Common myeloid progenitor, CD34-positive (primary cell): ENCODE measurements at regions not wholly inside any gene's neighbourhood (a gene's known extent, or its start where the extent isn't known, plus 50 kb on each side); places are given as distances from the start of the nearest gene placed in this dataset.

Source experiments
- CTCF ChIA-PET: fragments of 350-600 bp; sonication (Branson Sonifier 250); formaldehyde crosslinking; loops from one replicate; lab custom pipeline; 2021; ENCODE audit warnings: antibody characterized with exemption; lab: Charles Lee
- POLR2A ChIA-PET: fragments of 350-600 bp; sonication (Branson Sonifier 250); formaldehyde crosslinking; loops from one replicate; lab custom pipeline; 2021; ENCODE audit warnings: antibody characterized with exemption; lab: Charles Lee
- DNase-seq, 3 donors: peaks; one replicate each; pipeline versions ENCODE4 v3.0.0 to v3.0.0-alpha.2; 2013
- H3K27ac ChIP-seq, 2 experiments: 1 replicate in 1 of 2; 2 replicates in 1 of 2; pipeline ENCODE4 v1.7.0; 2013; ENCODE audit warnings: inconsistent platforms in 2 of 2, low read length in 2 of 2, mild to moderate bottlenecking in 2 of 2, low read depth in 1 of 2, moderate library complexity in 1 of 2; ENCODE audit not compliant: severe bottlenecking in 2 of 2, insufficient read depth in 1 of 2, poor library complexity in 1 of 2
- H3K27me3 ChIP-seq, 5 experiments: replicated peaks in 2 of 5; 1 replicate in 3 of 5; 2 replicates in 2 of 5; pipeline versions ENCODE4 v1.6.1 to v1.7.0; 2013; ENCODE audit warnings: low read length in 4 of 5, mild to moderate bottlenecking in 2 of 5, moderate library complexity in 2 of 5, inconsistent platforms in 1 of 5; ENCODE audit not compliant: insufficient read depth in 5 of 5, control insufficient read depth in 4 of 5
- H3K36me3 ChIP-seq, 4 experiments: 1 replicate in 2 of 4; 2 replicates in 2 of 4; pipeline versions ENCODE4 v1.6.1 to v1.7.0; 2013; ENCODE audit warnings: low read length in 3 of 4, control low read depth in 1 of 4, mild to moderate bottlenecking in 1 of 4; ENCODE audit not compliant: control insufficient read depth in 4 of 4, insufficient read depth in 4 of 4
- H3K4me1 ChIP-seq, 4 experiments: 1 replicate in 3 of 4; 2 replicates in 1 of 4; pipeline versions ENCODE4 v1.6.1 to v1.7.1; 2013; ENCODE audit warnings: low read length in 3 of 4, mild to moderate bottlenecking in 3 of 4, control low read depth in 1 of 4, inconsistent platforms in 1 of 4, moderate library complexity in 1 of 4; ENCODE audit not compliant: control insufficient read depth in 4 of 4, insufficient read depth in 4 of 4; ENCODE audit errors: control extremely low read depth in 1 of 4
- H3K4me3 ChIP-seq, 7 experiments: 1 replicate in 4 of 7; 2 replicates in 3 of 7; pipeline versions ENCODE4 v1.5.1 to v1.7.0; 2013; ENCODE audit warnings: mild to moderate bottlenecking in 7 of 7, low read length in 6 of 7, moderate library complexity in 6 of 7, inconsistent platforms in 2 of 7, low read depth in 2 of 7, control low read depth in 1 of 7; ENCODE audit not compliant: insufficient read depth in 4 of 7, control insufficient read depth in 1 of 7; ENCODE audit errors: extremely low read depth in 1 of 7
- H3K9me3 ChIP-seq, 5 experiments: 1 replicate in 4 of 5; 2 replicates in 1 of 5; pipeline versions ENCODE4 v1.6.1 to v1.7.1; 2013; ENCODE audit warnings: low read length in 4 of 5, mild to moderate bottlenecking in 2 of 5, inconsistent platforms in 1 of 5, low read depth in 1 of 5, moderate library complexity in 1 of 5; ENCODE audit not compliant: control insufficient read depth in 4 of 5, insufficient read depth in 2 of 5; ENCODE audit errors: control extremely low read depth in 1 of 5
- WGBS: methylation state at CpG from one replicate; pipeline ENCODE4 v1.1.5; 2013; ENCODE audit not compliant: insufficient coverage; 5-methylcytosine and 5-hydroxymethylcytosine counted together

DNA sequence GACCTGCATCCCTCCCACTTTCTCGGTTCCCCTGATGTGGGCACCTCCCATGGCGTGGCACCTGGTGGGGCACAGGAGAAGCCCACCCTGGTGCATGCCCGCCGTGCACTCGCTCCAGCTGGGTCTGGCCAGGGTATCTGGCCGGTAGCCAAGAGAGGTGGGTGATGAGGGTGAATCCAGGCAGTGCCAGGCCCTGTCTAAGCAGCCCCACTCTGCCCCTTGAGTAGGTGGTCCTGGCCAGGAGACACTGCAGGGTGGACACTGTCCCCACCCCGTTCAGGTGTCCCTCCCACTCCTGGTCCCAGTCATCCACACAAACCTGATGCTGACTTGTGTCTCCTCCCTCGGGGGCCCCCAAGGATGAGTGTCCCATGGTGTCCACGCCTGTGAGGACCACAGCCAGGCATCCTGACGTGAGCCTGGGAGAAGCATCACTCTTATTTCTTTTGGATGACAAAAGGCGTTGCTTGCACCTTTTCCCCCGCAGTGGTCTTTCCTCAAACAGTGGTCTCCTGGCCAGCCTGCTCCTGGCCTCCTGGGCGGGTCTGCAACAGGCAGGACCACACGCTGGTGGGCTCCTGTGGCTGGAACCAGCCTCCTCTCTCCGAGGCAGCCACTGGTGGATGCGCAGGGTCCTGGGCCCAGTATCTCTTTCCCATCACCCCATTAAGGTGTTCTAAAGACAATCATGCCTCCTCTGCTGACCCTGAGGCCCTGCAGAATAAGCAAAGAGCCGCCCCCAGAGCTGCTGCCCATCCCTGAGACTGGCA, 922.3 kb downstream of the BRD1 start:
- WGBS = 85% methylated on average over 15 of the region's 17 CpGs

GRCh38 chr22:48902983-48903650, 924.6 kb downstream of the BRD1 start:
- no peaks in the 10 kb centered on the region for H3K9me3 ChIP-seq
- peaks cover 0 to 5% (median 0%) of the 10 kb centered on the region in 5 experiments for H3K27me3 ChIP-seq
- WGBS = 94% methylated on average over 12 of the region's 25 CpGs
- CTCF ChIA-PET = no interaction called here
- POLR2A ChIA-PET = no interaction called here
- DNase-seq = no peak
- no peaks in the 10 kb centered on the region for H3K36me3 ChIP-seq
- no peaks in the 10 kb centered on the region for H3K4me1 ChIP-seq
- no peak overlapping the region for H3K4me3 ChIP-seq
- H3K27ac ChIP-seq = no peak overlapping the region

More for the DNA sequence above, 922.3 kb downstream of the BRD1 start:
- Histone ChIP-seq H3K9me3 (no peaks in the 10 kb centered on the region), H3K4me3 (no peak overlapping the region), H3K27me3 (peaks cover 0 to 8% (median 0%) of the 10 kb centered on the region in 5 experiments), H3K27ac (no peak overlapping the region), H3K36me3 (no peaks in the 10 kb centered on the region), H3K4me1 (no peaks in the 10 kb centered on the region)
- POLR2A ChIA-PET = no interaction called here
- CTCF ChIA-PET = no interaction called here
- no peak for DNase-seq

DNA sequence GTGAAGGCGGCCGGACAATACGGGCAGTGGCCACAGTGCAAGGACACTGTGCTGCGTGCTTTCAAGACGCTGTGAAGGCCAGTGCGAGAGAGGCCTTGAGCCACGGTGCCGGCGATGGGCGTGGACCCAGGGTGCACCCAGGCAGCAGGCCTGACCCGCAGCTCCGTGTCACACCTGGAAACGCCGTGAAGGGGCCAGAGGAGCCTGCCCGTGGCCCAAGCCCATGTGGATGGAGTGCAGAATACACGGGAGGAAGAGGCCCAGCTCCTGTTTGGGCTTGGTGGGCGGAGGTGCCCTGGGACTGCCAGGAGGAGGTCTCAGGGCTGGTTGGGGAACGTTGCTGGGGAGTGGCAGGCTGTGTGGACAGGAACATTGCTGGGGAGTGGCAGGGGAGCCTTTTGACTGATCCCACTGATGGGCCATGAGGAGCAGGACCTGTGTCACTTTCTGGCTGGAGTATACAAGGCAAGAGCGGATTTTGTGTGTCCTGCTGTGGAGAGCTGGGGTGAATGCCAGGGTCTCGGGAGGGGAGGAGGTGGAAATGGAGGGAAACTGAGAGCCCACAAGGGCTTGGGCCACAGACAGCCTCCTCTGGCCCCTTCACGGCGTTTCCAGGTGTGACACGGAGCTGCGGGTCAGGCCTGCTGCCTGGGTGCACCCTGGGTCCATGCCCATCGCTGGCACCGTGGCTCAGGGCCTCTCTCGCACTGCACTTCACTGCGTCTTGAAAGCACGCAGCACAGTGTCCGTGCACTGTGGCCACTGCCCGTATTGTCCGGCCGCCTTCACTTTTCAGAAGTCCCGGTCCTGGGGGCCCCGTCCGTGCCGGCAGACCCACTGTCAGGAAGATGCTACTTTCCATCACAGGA, 925.4 kb downstream of the BRD1 start:
- no peaks in the 10 kb centered on the region for H3K36me3 ChIP-seq
- no peak overlapping the region for H3K4me3 ChIP-seq
- H3K9me3 ChIP-seq = no peaks in the 10 kb centered on the region
- no peak for DNase-seq
- H3K27me3 ChIP-seq = peaks cover 0 to 5% (median 0%) of the 10 kb centered on the region in 5 experiments
- no peak overlapping the region for H3K27ac ChIP-seq
- CTCF ChIA-PET = no interaction called here
- H3K4me1 ChIP-seq = no peaks in the 10 kb centered on the region
- POLR2A ChIA-PET = no interaction called here
- 93% methylated on average over 24 of the region's 37 CpGs for WGBS

GRCh38 chr22:48901324-48901723, 926.3 kb downstream of the BRD1 start:
- ChIA-PET POLR2A (no interaction called here), CTCF (no interaction called here)
- Histone ChIP-seq H3K9me3 (no peaks in the 10 kb centered on the region), H3K27ac (no peak overlapping the region), H3K4me1 (no peaks in the 10 kb centered on the region), H3K4me3 (no peak overlapping the region), H3K36me3 (no peaks in the 10 kb centered on the region), H3K27me3 (no peaks in the 10 kb centered on the region)
- 100% methylated on average over 2 of the region's 12 CpGs for WGBS
- no peak for DNase-seq

- Histone ChIP-seq H3K4me3 (no peak overlapping the region), H3K4me1 (no peaks in the 10 kb centered on the region), H3K36me3 (no peaks in the 10 kb centered on the region), H3K27ac (no peak overlapping the region), H3K9me3 (no peaks in the 10 kb centered on the region), H3K27me3 (no peaks in the 10 kb centered on the region)
- ChIA-PET CTCF (no interaction called here), POLR2A (no interaction called here)
- DNase-seq = no peak
- 94% methylated on average over 3 of the region's 9 CpGs for WGBS
Observed at GRCh38 chr22:48900626-48901025, 927.0 kb downstream of the BRD1 start.

DNA sequence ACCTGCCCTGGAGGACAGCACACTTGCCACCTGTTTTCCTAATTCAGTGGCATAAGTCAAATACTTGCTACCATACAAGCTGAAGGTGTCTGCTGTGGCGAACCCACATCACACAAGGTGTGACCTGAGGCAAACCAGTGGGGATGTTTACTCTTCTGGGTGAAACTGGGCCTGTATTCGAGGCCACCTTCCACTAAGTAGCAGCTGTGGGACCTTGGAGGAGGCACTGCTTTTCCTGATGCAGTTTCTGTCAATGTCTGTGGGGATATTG, 927.4 kb downstream of the BRD1 start:
- no peaks in the 10 kb centered on the region for H3K36me3 ChIP-seq
- H3K4me3 ChIP-seq = no peak overlapping the region
- CTCF ChIA-PET = no interaction called here
- DNase-seq = no peak
- H3K9me3 ChIP-seq = no peaks in the 10 kb centered on the region
- H3K4me1 ChIP-seq = no peaks in the 10 kb centered on the region
- 87% methylated on average over 2 of the region's 2 CpGs for WGBS
- POLR2A ChIA-PET = no interaction called here
- H3K27me3 ChIP-seq = no peaks in the 10 kb centered on the region
- H3K27ac ChIP-seq = no peak overlapping the region
